ENCODE measurements at regions not wholly inside any gene's neighbourhood (a gene's known extent, or its start where the extent isn't known, plus 50 kb on each side); places are given as distances from the start of the nearest gene placed in this dataset.
"Not testable (repeated sequence)": the region's sequence is repeated elsewhere in the genome, so short reads cannot be mapped to it uniquely, and the experiment has no call there.

DNA sequence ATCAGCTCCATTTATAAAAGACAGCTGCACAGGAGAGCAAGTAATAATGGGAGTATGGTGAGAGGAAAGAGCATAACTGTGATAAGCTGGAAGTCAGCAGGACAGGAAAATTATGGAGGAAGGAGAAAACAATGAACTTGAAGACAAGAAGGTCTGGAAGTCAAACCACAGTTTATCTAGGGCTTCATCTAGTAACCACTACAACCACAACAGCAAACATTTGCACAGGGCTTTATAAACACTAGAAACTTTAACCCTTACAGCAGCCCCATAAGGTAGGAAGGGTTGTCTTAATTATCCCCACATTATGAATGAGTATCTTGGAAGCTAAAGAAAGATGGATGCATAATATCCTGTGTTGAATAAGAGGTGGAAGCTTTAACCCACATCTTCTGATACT, 820.8 kb downstream of the IGSF11 start:
- FAIRE-seq = no peak
- no peak for DNase-seq (ENCODE audit: low spot score in 2 of 2)

DNA sequence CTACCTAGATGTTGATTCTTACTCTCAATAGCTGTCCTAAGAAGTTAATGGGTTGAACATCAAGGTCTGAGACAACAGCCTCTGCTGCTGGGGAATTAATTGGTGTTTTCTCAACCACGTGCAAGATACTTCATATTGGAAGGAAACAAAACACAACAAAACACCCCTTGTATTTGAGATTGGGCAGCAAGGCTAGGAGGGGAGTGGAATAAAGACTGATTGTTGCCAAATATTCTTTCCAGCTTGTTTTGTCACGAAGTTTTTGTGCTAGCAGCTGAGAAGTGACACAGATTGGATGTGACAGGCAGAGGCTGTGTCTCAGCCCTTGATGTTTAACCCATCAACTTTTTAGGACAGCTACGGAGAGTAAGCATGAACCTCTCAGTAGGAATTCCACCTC, 808.4 kb downstream of the IGSF11 start:
- DNase-seq (ENCODE audit: low spot score in 2 of 2) = no peak
- no peak for FAIRE-seq

DNA sequence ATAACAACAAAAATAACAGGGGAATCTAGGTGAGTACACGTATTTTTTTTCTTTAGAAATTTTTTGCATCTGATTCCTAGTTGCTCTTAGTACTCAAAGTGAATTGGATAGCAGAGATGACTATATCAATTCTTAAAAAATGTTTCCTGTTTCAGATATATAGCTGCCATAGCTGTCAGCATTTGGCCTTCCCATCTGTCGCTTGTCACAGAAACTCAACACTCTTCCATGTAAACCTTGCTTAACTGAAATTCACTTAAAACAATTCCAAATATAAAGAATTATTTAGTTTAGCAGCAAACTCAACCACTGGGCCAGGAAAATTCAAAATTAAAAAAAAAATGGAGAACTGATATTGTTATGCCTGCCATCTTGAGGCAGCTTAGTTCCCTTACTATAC, 807.5 kb downstream of the IGSF11 start:
- DNase-seq (ENCODE audit: low spot score in 2 of 2) (no peak), FAIRE-seq (no peak)

DNA sequence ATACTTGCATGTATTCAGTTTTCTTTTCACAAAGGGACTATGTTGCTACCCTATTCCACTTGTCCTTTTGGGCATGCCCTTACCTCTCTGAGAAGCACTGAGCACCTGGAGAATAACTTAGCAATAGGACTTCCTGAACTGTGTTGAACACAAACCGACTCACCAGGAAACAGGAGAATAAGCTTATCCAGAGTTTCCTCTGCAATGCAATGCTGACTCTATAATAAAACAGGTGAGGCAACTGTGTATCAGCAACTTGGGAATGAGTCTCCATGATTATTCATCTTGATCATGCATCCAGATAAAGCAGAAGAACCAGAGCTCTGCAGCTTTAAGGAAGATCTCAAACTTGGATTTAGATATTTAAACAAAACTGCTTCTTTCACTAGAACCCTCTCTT, 806.5 kb downstream of the IGSF11 start:
- no peak for DNase-seq (ENCODE audit: low spot score in 2 of 2)
- no peak for FAIRE-seq

DNA sequence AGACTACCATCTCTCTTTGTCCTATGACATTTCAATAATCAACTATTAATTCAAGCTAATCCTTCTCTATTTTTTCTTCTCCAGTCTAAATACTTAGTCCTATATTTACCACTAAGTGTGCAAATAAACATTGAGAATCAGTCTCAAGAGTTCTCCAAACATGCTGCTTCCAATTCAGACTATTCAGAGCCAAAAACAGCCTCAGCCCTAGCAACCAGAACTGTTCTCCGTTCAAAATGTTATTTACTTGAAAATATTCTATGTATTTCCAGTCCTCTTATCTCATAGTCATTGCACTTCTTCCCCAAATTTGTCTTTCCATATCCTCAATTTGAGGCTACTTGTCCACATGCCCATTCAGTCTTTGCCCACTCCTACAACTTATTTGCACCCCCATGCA, 805.5 kb downstream of the IGSF11 start:
- FAIRE-seq = no peak
- DNase-seq (ENCODE audit: low spot score in 2 of 2) = no peak

DNA sequence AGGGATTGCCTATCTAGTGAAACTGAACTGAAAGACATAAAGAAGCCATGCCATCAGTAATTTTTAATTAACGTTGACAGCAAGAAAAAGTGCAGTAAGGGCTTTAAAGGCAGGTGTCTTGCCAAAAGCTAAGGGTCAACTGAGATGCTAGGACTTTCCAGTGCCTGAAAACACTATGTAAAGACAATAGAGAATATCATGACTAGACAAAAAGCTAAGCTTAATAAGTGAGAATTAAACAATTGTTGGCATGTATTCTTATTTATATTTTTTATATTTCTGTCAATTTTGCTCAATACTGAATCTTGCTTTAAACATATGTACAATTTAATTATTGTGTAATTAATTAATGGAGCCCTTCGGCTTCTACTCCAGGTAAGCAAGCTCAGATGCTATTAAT, 803.1 kb downstream of the IGSF11 start:
- DNase-seq (ENCODE audit: low spot score in 2 of 2) (no peak), FAIRE-seq (no peak)

DNA sequence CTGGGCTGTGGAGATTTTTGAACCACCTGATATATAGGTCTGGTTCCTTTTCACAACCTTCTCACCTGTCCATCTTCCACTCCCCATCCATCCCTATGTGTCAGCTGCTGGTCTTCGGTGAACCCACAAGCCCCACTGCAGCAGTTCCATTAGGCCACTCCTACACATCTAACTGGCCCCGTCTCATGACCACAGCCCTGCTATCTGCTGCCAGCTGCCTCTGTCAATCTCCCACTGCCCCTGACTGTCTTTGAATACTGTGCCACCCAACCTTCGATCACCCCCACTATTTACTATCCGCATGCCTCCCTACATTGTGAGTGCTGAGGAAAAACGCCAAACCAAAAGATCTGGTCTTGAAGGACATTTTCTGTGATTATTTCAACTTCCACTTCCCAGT, 795.4 kb downstream of the IGSF11 start:
- no peak for DNase-seq (ENCODE audit: low spot score in 2 of 2)
- FAIRE-seq = no peak

DNA sequence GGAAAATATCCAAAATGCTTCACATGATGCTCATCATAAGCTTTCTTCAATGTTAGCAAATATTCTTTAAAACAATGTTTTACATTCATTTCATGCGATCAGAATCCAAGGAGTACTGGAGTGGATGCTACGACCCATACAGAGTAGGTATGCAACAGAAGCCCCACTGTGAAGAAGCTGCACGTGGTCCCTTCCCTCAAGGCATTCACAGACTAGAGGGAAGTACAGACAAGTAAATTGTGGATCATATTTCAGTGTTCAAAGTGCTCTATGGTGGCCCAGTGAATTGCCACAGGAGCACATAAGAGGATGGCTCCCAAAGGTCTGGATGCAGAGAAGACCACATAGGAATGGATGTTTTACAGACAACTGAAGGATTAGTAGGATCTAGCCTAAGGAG, 789.9 kb downstream of the IGSF11 start:
- no peak for FAIRE-seq

DNA sequence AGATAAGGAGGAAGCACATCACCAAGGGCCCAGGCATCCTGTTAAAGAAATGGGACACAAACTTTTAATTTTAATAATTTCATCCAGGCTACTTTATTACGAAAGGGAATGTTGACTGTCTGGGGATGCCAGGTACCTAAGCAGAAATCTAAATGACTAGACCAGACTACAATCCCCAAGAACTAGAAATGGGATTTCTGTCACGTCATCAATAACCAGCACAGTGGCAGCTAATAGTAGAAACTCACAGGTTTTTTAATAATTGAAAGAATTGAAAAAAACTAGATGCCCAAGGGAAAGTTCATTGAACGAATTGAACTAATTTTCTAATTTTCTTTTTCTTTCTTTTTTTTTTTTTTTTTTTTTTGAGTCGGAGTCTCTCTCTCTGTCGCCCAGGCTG, 789.3 kb downstream of the IGSF11 start:
- DNase-seq (ENCODE audit: low spot score in 2 of 2) (no peak), FAIRE-seq (no peak)

More for the DNA sequence above, 789.9 kb downstream of the IGSF11 start:
- DNase-seq (ENCODE audit: low spot score in 2 of 2) = no peak

DNA sequence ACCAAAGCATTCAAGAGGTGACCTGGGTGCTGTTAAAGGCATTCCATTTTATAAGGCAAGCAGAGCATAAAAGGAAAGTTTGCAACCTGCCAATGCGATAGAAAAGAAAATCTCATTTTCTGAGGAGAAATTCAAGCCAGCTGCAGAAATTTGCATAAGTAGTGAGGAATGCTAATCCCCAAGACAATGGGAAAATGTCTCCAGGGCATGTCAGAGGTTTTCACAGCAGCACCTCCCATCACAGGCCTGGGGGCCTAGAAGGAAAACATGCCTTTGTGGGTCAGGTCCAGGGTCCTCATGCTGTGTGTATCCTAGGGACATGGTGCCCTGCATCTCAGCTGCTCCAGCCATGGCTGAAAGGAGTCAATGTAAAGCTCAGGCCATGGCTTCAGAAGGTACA, 775.8 kb downstream of the IGSF11 start:
- not testable (repeated sequence) for DNase-seq (ENCODE audit: low spot score in 2 of 2); FAIRE-seq

DNA sequence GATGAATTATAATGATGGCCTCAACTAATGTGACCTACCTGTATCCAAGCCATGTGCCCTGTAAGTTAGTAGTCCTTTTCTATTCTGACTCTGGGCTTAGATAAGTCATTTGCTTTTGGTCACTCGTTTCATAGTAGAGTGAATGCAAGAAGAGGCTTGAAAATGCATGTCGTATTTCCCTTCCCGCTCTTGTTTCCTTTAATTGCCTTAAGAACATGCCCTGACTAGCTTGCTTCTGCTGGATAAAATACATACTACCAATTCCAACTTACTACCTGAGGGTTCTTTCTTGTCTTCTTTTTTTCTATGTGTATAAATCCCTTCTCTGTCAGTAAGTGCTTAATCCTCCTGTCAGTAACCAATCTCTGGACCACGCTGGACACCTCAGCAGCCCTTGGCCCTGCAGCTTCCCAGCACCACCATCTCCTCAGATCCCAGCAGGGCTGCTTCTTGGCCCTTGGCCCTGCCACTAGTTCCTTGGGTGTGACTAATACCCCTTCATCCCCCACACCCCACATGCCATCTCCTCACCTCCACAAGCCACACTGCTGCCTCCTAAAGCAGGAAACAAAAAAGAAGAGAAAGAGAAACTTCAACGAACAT, 771.7 kb downstream of the IGSF11 start:
- no peak for FAIRE-seq
- no peak for DNase-seq (ENCODE audit: low spot score in 2 of 2)

DNA sequence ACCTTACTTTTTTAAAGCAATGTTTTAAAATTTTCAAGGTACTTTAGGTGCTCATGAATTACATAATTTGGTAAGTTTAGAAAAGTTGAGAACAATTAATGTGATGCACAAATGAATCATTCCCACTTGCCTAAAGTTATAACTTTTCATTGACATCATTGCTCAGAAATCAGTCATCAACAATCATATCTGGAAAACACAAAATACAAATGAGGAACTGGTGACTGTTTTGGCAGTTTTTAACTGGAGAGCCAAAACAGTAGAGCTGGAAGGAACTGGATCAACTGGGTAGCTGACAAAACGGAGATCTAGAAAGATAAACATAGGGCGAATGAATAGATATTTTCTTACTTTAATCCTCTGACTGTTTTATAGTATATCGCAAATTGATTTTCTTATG, 767.1 kb downstream of the IGSF11 start:
- no peak for FAIRE-seq
- DNase-seq (ENCODE audit: low spot score in 2 of 2) = no peak

DNA sequence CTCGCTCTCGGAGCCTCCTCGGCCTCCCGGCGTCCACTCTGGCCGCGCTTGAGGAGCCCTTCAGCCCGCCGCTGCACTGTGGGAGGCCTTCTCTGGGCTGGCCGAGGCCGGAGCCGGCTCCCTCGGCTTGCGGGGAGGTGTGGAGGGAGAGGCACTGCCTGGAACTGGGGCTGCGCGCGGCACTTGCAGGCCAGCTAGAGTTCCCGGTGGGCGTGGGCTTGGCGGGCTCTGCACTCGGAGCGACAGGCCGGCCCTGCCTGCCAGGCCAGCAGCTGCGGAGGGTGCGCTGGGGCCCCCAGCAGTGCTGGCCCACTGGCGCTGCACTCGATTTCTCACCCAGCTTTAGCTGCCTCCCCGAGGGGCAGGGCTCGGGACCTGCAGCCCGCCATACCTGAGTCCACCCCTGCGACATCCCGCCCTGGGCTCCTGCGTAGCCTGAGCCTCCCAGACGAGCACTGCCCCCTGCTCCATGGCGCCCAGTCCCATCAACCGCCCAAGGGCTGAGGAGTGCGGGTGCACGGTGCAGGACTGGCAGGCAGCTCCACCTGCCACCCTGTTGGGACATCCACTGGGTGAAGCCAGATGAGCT, 765.0 kb downstream of the IGSF11 start:
- DNase-seq (ENCODE audit: low spot score in 2 of 2) (no peak), FAIRE-seq (no peak)

DNA sequence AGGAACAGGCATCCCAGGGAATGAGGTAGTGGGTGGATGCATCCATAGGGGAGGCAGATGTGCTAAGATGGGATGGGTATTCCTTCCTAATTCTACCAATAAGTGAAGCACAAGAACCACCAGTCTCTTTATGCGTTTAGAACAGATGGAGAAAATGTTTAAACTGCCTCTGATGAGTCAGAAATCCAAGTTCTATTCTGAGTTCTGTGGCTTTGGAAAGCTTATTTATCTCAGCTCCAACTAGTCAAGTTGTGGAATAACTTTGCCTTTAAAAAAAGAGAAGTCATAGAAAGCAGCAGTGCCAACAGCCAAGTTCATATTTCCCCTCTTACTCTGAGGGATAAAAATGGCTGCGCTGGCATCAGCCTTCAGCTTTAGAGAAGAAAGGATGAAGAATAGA, 761.7 kb downstream of the IGSF11 start:
- FAIRE-seq (no peak), DNase-seq (ENCODE audit: low spot score in 2 of 2) (peak in 1 of 2 donors; percentile 8)

DNA sequence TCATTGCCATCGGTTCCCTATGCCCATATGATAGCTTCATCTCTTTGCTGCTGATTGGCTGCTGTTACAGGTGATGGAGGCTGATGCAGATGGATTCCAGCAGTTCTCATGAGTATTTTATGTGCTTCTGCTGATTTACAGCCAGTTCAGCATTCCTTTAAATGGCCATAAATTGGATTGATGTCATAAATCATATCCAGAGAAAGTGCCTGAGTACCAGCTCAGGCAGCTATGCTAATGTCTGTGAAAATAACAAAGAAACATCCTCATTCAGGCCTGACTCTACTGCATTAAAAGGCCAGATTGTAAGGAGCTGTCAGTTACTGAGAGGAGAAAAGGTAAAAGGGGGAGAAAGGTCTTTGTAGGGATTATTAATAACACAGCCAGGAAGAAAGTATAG, 756.8 kb downstream of the IGSF11 start:
- no peak for FAIRE-seq
- no peak for DNase-seq (ENCODE audit: low spot score in 2 of 2)

DNA sequence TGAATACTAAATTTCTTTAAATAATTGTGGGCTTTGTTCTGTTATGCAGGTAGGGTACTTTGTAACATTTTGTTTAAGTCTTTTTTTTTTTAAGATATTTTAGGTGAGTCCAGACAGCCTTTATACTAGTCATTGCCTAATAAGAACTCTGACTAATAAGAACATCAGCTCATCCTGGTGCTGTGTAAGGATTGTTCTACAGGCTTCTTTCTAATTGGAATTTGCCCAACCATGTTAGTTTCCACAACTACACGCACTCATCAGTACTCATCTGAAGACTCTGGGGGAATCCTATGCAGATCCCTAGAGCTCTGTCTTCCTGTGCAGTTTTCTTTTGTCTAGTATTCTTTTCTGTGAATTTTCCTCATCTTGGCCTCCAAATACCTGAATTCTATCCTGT, 741.8 kb downstream of the IGSF11 start:
- FAIRE-seq (no peak), DNase-seq (ENCODE audit: low spot score in 2 of 2) (no peak)

DNA sequence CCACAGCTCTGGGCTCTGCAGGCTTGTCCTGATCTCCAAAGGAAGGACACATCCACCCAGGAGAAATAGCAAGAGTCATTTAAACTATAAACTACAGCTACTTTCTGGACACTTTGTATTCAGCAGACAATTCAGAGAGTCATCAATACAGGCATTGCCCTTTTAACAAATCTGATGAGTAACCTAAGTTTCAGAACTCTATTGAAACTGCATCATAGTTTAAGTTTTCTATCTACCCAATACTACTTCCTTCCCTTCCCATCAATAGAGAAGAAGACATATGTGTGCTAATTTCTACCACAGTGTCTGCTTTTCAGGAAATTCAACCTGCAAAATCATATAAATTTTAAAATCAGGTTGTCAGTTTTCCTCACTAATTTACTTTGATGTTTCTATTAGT, 736.5 kb downstream of the IGSF11 start:
- FAIRE-seq = no peak
- DNase-seq (ENCODE audit: low spot score in 2 of 2) = no peak

DNA sequence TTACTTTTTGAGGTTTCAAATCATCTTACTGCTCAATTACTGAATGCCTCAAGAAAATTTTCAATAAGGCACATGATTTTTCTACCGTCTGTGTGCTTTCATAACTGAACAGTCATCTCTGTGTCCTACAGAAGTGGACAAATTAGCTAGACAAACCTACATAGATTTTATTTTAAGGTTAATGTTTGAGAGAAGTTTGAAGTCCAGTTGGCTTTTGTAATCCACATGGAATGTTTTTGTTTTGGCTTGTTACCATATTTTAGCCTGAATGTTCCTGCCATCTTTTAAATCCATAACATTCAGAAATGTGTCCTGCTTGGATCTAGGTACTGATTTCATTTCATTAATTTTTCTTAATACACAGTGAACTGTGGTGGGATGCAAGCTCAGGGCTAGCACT, 730.1 kb downstream of the IGSF11 start:
- FAIRE-seq = no peak
- no peak for DNase-seq (ENCODE audit: low spot score in 2 of 2)

DNA sequence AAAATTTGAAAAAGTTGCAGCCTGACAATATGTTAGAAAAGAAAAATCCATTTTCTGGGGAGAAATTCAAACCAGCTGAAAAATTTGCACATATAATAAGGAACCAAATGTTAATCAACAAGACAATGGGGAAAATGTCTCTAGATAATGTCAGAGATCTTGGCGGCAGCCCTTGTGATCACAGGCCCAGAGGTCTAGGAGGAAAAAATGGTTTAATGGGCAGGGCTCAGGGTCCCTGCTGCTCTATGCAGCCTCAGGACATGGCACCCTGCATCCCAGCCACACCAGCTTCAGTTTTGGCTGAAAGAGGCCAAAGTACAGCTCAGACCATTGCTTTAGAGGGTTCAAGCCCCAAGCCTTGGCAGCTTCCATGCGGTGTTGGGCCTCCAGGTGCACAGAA, 701.9 kb downstream of the IGSF11 start:
- DNase-seq (ENCODE audit: low spot score in 2 of 2) (no peak), FAIRE-seq (no peak)

DNA sequence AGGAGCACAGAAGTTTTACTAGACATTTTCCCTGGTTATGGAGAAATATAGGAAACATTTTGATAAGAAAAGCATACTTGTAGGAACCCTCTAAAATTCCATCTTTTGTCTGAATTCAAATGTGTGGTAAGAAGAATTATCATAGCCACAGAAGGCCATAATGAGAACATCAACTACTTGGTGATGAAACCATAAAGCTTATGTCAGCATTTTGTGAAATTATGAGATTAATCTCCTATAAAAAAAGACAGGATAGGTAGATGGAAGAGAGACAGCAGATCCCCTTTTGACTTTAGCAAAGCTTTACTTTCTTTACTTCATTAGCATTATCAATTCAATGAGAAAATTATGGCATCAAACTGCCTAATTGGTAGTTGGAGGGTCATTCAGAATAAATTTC, 697.0 kb downstream of the IGSF11 start:
- FAIRE-seq (no peak), DNase-seq (ENCODE audit: low spot score in 2 of 2) (no peak)

DNA sequence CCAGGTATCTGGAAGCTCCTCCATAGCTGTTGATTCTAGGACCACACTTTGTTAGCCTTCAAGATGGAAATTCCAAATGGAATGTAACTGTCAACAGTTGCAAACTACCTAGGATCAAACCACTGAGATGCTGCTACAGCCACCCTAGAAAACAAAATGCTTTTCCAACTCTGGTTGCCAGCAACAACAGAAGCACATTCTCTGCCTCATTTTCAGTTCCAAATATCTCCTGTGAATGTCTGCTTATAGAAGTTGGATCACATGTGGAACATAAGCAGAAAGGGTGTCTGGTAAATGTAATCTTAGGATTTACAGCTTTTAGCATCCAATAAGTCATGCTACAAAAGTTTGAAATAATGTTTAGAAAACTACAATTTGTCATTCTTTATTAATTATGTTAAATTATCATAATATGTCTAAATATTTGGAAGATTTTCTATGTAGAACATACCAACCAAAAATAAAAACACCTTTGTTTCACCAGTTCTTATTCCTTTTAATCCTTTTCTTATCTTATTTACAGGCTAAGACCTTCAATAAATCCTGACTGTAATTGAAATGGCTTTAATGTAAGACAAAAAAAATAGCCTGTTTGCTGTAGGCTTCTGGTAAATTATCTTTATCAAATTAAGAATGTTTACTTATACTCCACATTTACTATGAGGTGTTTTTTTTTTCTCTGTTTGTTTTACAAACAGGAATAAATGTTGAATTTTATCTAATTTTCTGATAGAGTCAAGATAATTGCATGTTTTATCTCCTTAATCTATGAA, 687.1 kb downstream of the IGSF11 start:
- FAIRE-seq = no peak
- DNase-seq (ENCODE audit: low spot score in 2 of 2) = no peak

DNA sequence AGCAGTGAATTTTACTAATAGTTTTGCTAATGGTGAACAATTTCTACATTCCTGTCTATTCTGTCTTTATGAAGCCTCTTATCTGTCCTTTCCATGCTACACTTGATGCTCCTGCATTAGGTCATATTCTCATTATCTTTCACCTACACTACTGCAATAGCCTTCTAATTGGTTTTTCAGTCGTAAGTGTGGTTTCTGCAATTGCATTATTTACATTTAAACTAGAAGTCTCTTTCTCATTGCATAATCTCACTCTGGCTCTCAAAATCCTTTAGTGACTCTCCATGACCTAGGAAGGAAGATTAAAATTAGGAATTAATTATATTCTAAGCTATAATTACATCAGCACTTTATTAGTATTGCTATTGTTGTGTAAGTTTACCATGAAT, 686.5 kb downstream of the IGSF11 start:
- no peak for DNase-seq (ENCODE audit: low spot score in 2 of 2)
- FAIRE-seq = no peak

Data from frontal cortex (tissue), 3 donors.